ENCODE measurements at regions not wholly inside any gene's neighbourhood (a gene's known extent, or its start where the extent isn't known, plus 50 kb on each side); places are given as distances from the start of the nearest gene placed in this dataset.

DNA sequence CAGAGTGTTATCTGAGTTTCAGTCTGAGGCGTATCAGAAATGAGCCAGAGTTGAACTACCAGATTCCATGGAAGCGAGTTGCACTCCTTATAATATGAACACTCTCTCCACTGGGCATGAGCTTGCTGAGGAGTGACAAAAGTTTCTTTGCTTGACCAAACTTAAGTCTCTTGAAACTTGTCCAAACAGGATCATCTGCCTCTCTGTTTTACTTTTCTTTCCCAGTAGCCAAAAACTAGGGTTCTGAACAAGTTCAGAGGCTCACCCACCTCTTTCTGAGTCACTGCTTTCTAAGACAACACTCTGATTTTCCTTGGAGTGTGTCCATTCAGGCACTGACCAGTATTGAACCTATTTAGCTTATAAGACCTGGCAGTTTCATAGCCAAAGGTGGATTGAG is 233.2 kb upstream of the TCF4 start:
- TF ChIP-seq, protein P1, sequence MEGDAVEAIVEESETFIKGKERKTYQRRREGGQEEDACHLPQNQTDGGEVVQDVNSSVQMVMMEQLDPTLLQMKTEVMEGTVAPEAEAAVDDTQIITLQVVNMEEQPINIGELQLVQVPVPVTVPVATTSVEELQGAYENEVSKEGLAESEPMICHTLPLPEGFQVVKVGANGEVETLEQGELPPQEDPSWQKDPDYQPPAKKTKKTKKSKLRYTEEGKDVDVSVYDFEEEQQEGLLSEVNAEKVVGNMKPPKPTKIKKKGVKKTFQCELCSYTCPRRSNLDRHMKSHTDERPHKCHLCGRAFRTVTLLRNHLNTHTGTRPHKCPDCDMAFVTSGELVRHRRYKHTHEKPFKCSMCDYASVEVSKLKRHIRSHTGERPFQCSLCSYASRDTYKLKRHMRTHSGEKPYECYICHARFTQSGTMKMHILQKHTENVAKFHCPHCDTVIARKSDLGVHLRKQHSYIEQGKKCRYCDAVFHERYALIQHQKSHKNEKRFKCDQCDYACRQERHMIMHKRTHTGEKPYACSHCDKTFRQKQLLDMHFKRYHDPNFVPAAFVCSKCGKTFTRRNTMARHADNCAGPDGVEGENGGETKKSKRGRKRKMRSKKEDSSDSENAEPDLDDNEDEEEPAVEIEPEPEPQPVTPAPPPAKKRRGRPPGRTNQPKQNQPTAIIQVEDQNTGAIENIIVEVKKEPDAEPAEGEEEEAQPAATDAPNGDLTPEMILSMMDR (IDR thresholded peaks at IDR 0.05; ENCODE audit: borderline replicate concordance, extremely low read depth, low read length, poor library complexity, severe bottlenecking) = no peak
- TF ChIP-seq EZH2 (IDR thresholded peaks at IDR 0.05; ENCODE audit: borderline replicate concordance, low read depth, low read length, severe bottlenecking) = no peak
